Activated CD8-positive, alpha-beta T cell treated with anti-CD3 and anti-CD28 coated beads, Interleukin-2, amount 10 ng/mL, durations not matched to agents 7 days and 5 days (primary cell): ENCODE measurements at regions not wholly inside any gene's neighbourhood (a gene's known extent, or its start where the extent isn't known, plus 50 kb on each side); places are given as distances from the start of the nearest gene placed in this dataset.

ENCODE experiments used
- ATAC-seq: fragments of 150-1000 bp; cut with Tn5 transposase; one replicate; pipeline ENCODE4 v1.10.0; 2021; ENCODE audit warnings: moderate library complexity
- CTCF ChIA-PET: fragments of 350-600 bp; sonication (Branson Sonifier 250); formaldehyde crosslinking; loops from one replicate; lab custom pipeline; 2021; ENCODE audit warnings: antibody characterized with exemption; lab: Charles Lee
- POLR2A ChIA-PET: fragments of 350-600 bp; sonication (Branson Sonifier 250); formaldehyde crosslinking; loops from one replicate; lab custom pipeline; 2021; ENCODE audit warnings: antibody characterized with exemption; lab: Charles Lee
- DNase-seq: peaks from one replicate; pipeline ENCODE4 v3.0.0-alpha.2; 2020
- H3K27ac Mint-ChIP-seq: one replicate; pipeline ENCODE4 v1.8.0; 2021; ENCODE audit warnings: mild to moderate bottlenecking, mixed read lengths
- H3K27me3 Mint-ChIP-seq: one replicate; pipeline ENCODE4 v1.8.0; 2021; ENCODE audit warnings: low read depth, mixed read lengths
- H3K36me3 Mint-ChIP-seq: one replicate; pipeline ENCODE4 v1.8.0; 2021; ENCODE audit warnings: low read depth, mixed read lengths
- H3K4me1 Mint-ChIP-seq: one replicate; pipeline ENCODE4 v1.8.0; 2021; ENCODE audit warnings: low read depth, mixed read lengths
- H3K4me3 Mint-ChIP-seq: one replicate; pipeline ENCODE4 v1.8.0; 2021; ENCODE audit warnings: mild to moderate bottlenecking, mixed read lengths
- H3K9me3 Mint-ChIP-seq: one replicate; pipeline ENCODE4 v1.8.0; 2022; ENCODE audit warnings: mixed read lengths; ENCODE audit not compliant: insufficient read depth

DNA sequence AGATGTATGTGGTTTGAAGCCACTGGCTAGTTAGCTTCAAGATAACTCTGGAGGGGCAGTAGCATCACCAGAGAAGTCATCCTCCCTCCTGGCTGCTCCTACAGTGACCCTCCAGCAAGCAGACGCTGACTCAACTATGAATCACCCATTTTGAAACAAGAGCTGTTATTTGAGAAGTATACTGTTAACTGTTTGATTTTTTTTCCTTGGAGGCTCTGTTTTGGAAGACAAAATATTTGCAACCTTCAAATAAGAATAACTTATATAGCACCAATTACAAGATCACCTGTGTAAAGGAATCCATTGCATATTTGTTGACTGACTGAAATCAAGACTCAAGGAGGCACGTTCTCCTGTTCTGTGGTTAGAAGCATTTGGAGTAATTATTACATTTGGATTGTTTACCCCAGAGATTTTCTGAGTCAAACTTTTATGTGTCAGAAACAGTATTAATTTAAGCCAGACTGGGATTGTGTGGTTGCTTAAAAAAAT, 313.8 kb downstream of the MTX2 start:
- Mint-ChIP-seq H3K4me1 (peaks cover 4% of the 10 kb centered on the region), H3K27me3 (peaks cover 27% of the 10 kb centered on the region), H3K9me3 (no peaks in the 10 kb centered on the region), H3K36me3 (no peaks in the 10 kb centered on the region), H3K4me3 (no peak overlapping the region), H3K27ac (no peak overlapping the region)
- CTCF ChIA-PET, result interaction anchor here (1.2 to 1.8 kb wide), 2 partner anchors 29 to 442 kb away, joined by 3 to 7 read pairs; no protein-coding TSS in a partner anchor
- POLR2A ChIA-PET, result no interaction called here
- DNase-seq (no peak), ATAC-seq (no peak)

GRCh38 chr2:176583607-176584006, 314.4 kb downstream of the MTX2 start:
- peaks cover 4% of the 10 kb centered on the region for H3K4me1 Mint-ChIP-seq
- H3K4me3 Mint-ChIP-seq, result no peak overlapping the region
- H3K9me3 Mint-ChIP-seq, result no peaks in the 10 kb centered on the region
- no peak overlapping the region for H3K27ac Mint-ChIP-seq
- ATAC-seq (no peak), DNase-seq (no peak)
- ChIA-PET POLR2A (no interaction called here), CTCF (interaction anchor here (1.8 kb wide), 1 partner anchor 29 kb away, joined by 7 read pairs; no protein-coding TSS in a partner anchor)
- H3K36me3 Mint-ChIP-seq, result no peaks in the 10 kb centered on the region
- peaks cover 25% of the 10 kb centered on the region for H3K27me3 Mint-ChIP-seq

DNA sequence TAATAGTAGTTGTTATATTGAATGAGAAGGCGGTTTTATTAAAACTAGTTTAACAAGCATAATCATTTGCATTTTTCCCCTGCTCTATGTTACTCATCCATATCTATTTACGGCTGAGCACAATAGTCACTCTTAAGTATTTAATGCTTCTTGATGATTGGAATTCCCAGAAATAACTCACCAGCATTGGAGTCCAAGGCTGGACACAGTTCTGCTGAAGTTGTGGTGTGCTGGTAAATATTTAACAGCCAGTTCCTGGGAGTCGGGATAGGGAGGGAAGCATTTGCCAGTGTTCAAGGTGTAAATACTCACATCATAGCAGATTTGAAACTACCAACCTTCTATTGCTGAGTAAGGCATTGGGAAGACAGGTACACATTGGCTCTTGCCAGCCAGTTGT, 315.1 kb downstream of the MTX2 start:
- ChIA-PET CTCF (interaction anchor here (0.8 to 1.8 kb wide), 2 partner anchors 30 kb away, joined by 4 to 7 read pairs; no protein-coding TSS in a partner anchor), POLR2A (no interaction called here)
- H3K36me3 Mint-ChIP-seq, result no peaks in the 10 kb centered on the region
- ATAC-seq (no peak), DNase-seq (no peak)
- no peak overlapping the region for H3K27ac Mint-ChIP-seq
- peaks cover 4% of the 10 kb centered on the region for H3K4me1 Mint-ChIP-seq
- H3K4me3 Mint-ChIP-seq, result no peak overlapping the region
- peaks cover 25% of the 10 kb centered on the region for H3K27me3 Mint-ChIP-seq
- H3K9me3 Mint-ChIP-seq, result no peaks in the 10 kb centered on the region

DNA sequence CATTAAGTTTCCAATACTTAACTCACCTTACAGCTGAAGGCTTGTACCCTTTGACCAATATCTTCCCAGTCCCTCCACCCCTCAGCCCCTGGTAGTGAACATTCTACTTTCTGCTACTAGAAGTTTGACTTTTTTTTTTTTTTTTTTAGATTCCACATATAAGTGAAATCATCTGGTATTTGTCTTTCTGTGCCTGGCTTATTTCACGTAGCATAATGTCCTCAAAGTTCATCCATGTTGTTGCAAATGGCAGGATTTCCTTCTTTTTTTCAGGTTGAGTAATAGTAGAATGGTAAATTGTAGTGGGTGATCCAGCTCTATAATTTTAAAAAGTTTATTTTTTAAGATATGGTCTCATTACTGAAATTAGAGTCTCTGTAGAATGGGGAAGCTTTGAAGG, 316.0 kb downstream of the MTX2 start:
- Mint-ChIP-seq H3K36me3 (no peaks in the 10 kb centered on the region), H3K27ac (no peak overlapping the region), H3K9me3 (no peaks in the 10 kb centered on the region), H3K4me1 (peaks cover 4% of the 10 kb centered on the region), H3K4me3 (no peak overlapping the region), H3K27me3 (peaks cover 25% of the 10 kb centered on the region)
- DNase-seq (no peak), ATAC-seq (no peak)
- ChIA-PET CTCF (interaction anchor here (0.8 kb wide), 2 partner anchors 31 to 69 kb away, joined by 3 to 4 read pairs; no protein-coding TSS in a partner anchor), POLR2A (no interaction called here)

DNA sequence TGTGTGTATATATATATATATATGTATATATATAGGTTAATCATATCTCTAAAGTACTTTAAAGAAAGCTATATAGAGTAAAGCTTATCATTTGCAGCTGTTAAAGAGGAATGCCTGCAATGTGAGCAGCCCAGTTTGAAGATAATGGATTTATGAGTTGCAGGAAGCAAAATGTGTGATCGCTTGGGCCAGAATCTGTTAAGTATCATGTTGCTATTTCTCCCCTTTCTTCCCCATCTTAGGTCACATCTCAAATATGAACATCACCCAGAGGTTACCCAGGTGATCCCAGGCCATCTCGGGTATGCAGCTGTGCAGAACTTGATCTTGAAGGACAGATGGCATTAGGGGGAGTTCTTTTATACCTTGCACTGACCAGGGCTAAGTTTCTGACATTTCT, 316.5 kb downstream of the MTX2 start:
- DNase-seq, result no peak
- no peaks in the 10 kb centered on the region for H3K9me3 Mint-ChIP-seq
- no peak overlapping the region for H3K4me3 Mint-ChIP-seq
- peaks cover 24% of the 10 kb centered on the region for H3K27me3 Mint-ChIP-seq
- no peak overlapping the region for H3K27ac Mint-ChIP-seq
- H3K36me3 Mint-ChIP-seq, result no peaks in the 10 kb centered on the region
- no peak for ATAC-seq
- POLR2A ChIA-PET, result no interaction called here
- CTCF ChIA-PET, result interaction anchor here (0.8 to 2.1 kb wide), 2 partner anchors 11 to 68 kb away, joined by 3 to 4 read pairs; no protein-coding TSS in a partner anchor
- H3K4me1 Mint-ChIP-seq, result peaks cover 4% of the 10 kb centered on the region

DNA sequence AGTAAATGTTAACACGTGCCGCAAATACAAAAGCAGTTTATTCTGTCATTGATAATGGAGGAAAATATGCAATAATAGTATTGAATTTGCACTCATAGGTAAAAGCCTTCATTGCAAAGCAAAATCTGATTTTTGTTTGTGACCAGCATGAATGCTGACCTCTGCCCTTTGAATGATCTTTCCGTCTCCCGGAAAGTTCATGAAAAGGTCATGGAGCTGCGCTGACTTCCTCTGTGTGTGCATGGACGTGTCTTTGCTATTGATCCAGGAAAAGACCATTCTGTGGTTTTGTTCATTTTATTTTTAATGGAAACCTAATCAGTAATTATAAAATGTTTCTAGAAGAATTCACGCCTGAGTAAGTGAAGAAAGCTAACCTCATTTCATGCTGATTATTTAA, 320.0 kb downstream of the MTX2 start:
- no peaks in the 10 kb centered on the region for H3K4me1 Mint-ChIP-seq
- no peak overlapping the region for H3K4me3 Mint-ChIP-seq
- no peaks in the 10 kb centered on the region for H3K9me3 Mint-ChIP-seq
- peaks cover 13% of the 10 kb centered on the region for H3K27me3 Mint-ChIP-seq
- ATAC-seq (no peak), DNase-seq (no peak)
- H3K27ac Mint-ChIP-seq, result no peak overlapping the region
- CTCF ChIA-PET, result interaction anchor here (2.5 kb wide), 1 partner anchor 35 kb away, joined by 9 read pairs; no protein-coding TSS in a partner anchor
- no peaks in the 10 kb centered on the region for H3K36me3 Mint-ChIP-seq
- POLR2A ChIA-PET, result no interaction called here

GRCh38 chr2:176589825-176590440, 320.7 kb downstream of the MTX2 start:
- ChIA-PET CTCF (interaction anchor here (0.8 to 1.1 kb wide), 2 partner anchors 8 to 62 kb away, joined by 3 to 4 read pairs; no protein-coding TSS in a partner anchor), POLR2A (no interaction called here)
- Mint-ChIP-seq H3K4me1 (no peaks in the 10 kb centered on the region), H3K27ac (no peak overlapping the region), H3K4me3 (no peak overlapping the region), H3K27me3 (peaks cover 14% of the 10 kb centered on the region), H3K36me3 (no peaks in the 10 kb centered on the region), H3K9me3 (no peaks in the 10 kb centered on the region)
- ATAC-seq (no peak), DNase-seq (no peak)

DNA sequence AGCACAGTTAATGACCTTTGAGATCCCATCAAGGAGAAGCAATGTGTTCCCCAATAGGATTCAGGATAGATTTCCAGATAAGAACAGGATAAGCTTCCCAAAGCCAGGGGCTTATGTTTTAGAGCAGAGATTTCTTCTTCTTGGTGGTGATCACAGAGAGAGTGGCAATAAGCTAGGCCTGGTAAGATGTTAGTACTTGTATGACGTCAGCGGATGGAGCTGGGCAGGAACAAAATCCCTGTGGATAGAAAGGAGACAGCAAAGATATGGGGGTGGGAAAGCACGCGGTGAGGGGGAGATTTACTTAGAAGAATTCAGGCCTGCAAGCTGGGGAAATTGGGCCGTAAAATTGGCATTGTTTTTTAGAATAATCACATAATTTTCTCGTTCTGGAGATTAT, 323.0 kb downstream of the MTX2 start:
- Mint-ChIP-seq H3K27me3 (peaks cover 9% of the 10 kb centered on the region), H3K4me3 (no peak overlapping the region), H3K9me3 (no peaks in the 10 kb centered on the region), H3K36me3 (no peaks in the 10 kb centered on the region), H3K4me1 (no peaks in the 10 kb centered on the region), H3K27ac (no peak overlapping the region)
- ATAC-seq, result no peak
- ChIA-PET POLR2A (no interaction called here), CTCF (no interaction called here)
- no peak for DNase-seq

GRCh38 chr2:176595986-176596385, 326.7 kb downstream of the MTX2 start:
- peaks cover 12% of the 10 kb centered on the region for H3K27me3 Mint-ChIP-seq
- no peaks in the 10 kb centered on the region for H3K4me1 Mint-ChIP-seq
- H3K4me3 Mint-ChIP-seq, result no peak overlapping the region
- ATAC-seq, result no peak
- POLR2A ChIA-PET, result no interaction called here
- H3K36me3 Mint-ChIP-seq, result no peaks in the 10 kb centered on the region
- H3K9me3 Mint-ChIP-seq, result no peaks in the 10 kb centered on the region
- CTCF ChIA-PET, result interaction anchor here (1.3 to 2.1 kb wide), 2 partner anchors 9 to 42 kb away, joined by 4 to 8 read pairs; no protein-coding TSS in a partner anchor
- DNase-seq, result no peak
- H3K27ac Mint-ChIP-seq, result no peak overlapping the region

DNA sequence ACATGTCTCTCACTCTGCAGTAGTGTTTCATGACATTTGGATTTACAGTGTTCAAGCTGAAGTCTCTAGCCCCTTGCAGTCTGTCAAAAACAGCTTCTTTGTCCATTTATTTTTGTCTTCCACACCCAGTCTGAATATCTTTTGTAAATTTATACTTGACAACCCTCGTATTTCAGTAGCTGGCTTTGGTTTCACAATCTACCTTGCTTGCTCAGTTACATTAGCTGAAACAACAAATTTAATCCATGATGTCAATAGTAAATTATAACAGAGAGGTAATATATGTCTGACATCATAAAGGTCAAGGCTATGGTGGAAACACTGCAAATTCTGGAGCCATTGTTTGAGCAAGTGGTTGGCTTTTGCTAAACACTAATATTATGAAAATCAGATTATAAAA, 328.7 kb downstream of the MTX2 start:
- Mint-ChIP-seq H3K4me1 (no peaks in the 10 kb centered on the region), H3K27ac (no peak overlapping the region), H3K9me3 (no peaks in the 10 kb centered on the region), H3K27me3 (peaks cover 14% of the 10 kb centered on the region), H3K4me3 (no peak overlapping the region), H3K36me3 (no peaks in the 10 kb centered on the region)
- ATAC-seq (no peak), DNase-seq (no peak)
- POLR2A ChIA-PET, result no interaction called here
- CTCF ChIA-PET, result no interaction called here

DNA sequence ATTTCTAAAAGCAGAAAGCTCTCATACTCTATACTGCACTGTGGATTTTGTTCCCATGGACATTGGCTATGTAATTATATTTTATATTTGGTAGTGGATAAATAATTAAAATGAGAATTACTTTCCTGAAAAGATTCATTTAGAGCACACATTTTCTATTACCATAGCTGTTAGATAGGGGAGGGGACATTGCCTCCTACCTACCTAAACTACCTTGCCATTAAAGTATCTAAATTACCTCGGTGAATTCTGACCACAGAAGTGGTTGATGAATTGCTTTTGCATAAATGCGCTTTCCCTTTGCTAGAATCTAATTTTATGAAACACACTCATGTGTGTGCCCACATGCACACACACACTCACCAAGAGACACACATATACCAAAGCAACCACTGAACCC, 329.1 kb downstream of the MTX2 start:
- ChIA-PET CTCF (no interaction called here), POLR2A (no interaction called here)
- Mint-ChIP-seq H3K36me3 (no peaks in the 10 kb centered on the region), H3K27ac (no peak overlapping the region), H3K4me3 (no peak overlapping the region), H3K4me1 (no peaks in the 10 kb centered on the region), H3K27me3 (peaks cover 17% of the 10 kb centered on the region), H3K9me3 (no peaks in the 10 kb centered on the region)
- DNase-seq (no peak), ATAC-seq (no peak)

DNA sequence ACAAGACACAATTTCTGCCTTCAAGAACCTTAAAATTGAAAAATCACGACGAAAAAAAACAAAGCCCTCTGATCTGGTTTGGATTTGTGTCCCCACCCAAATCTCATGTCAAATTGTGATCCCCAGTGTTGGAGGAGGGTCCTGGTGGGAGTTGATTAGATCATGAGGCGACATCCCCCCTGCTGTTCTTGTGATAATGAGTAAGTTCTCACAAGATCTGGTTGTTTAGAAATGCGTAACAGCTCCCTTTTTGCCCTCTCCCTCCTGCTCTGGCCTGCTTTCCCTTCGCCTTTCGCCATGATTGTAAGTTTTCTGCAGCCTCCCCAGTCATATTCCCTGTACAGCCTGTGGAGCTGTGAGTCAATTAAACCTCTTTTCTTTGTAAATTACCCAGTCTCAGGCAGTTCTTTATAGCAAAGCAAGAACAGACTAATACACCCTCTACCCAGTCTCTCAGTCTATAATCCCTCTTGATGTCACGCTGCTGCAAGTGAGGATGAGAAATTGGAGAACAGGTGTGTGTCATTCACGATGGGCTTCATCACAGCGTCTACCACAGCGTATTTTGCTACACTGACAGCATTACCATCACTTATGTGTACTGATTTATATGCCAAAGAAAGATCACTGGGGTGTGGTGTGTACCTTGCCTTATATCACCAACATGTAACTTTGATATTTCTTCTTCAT, 330.7 kb downstream of the MTX2 start:
- Mint-ChIP-seq H3K27me3 (peaks cover 14% of the 10 kb centered on the region), H3K4me1 (no peaks in the 10 kb centered on the region), H3K27ac (no peak overlapping the region), H3K4me3 (no peak overlapping the region), H3K36me3 (no peaks in the 10 kb centered on the region), H3K9me3 (no peaks in the 10 kb centered on the region)
- ATAC-seq (no peak), DNase-seq (no peak)
- ChIA-PET CTCF (no interaction called here), POLR2A (no interaction called here)
